Mammary epithelial cell (primary cell): ENCODE measurements at regions not wholly inside any gene's neighbourhood (a gene's known extent, or its start where the extent isn't known, plus 50 kb on each side); places are given as distances from the start of the nearest gene placed in this dataset.

Experiments used
- CTCF ChIP-seq, 2 donors: IDR thresholded peaks in 1 of 2; conservative IDR thresholded peaks in 1 of 2; 2 replicates each; pipeline ENCODE4 v1.5.1; 2011 to 2012; ENCODE audit warnings: inconsistent platforms in 2 of 2, low read length in 2 of 2, mild to moderate bottlenecking in 2 of 2, control low read depth in 1 of 2, low read depth in 1 of 2; ENCODE audit not compliant: insufficient read depth in 1 of 2; ENCODE audit errors: extremely low read depth in 1 of 2
- EZH2 ChIP-seq: IDR thresholded peaks from 2 replicates; pipeline ENCODE4 v1.6.1; 2012; ENCODE audit warnings: low read length, inconsistent platforms, borderline replicate concordance

GRCh38 chr5:72611118-72611730 lies 104.0 kb upstream of the ZNF366 start:
- TF ChIP-seq CTCF (conservative IDR thresholded peaks at IDR 0.05 in 1 of 2, IDR thresholded peaks at IDR 0.05 in 1 of 2; ENCODE audit: extremely low read depth in 1 of 2, insufficient read depth in 1 of 2, low read depth in 1 of 2, low read length in 2 of 2), result peak; percentile 94 to 99
- TF ChIP-seq EZH2, result no peak
